ENCODE measurements at regions not wholly inside any gene's neighbourhood (a gene's known extent, or its start where the extent isn't known, plus 50 kb on each side); places are given as distances from the start of the nearest gene placed in this dataset.
A peak's percentile ranks its signal among the peaks of the same experiment; 100 is the strongest.

DNA sequence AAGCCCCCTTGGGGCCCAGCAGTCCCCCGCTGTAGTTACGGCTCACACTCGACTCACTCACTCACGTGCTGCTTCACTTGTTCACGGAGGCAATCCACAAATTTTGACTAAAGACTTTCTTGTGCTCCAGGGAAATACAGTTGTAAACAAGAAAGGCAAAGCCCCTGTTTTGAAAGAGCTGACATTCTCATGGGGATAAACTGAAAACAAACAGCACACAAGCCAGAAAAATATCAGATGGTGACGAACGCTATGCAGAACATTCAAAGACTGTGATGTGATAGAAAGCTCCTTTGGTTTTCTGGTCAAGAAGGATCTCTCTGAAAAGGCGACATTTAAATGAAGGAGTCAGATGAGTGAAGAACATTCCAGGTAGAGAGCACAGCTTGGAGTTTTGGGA is 385.3 kb upstream of the SMIM21 start:
- Mint-ChIP-seq H3K9me3 (no peaks in the 10 kb centered on the region), H3K27ac (no peak overlapping the region), H3K27me3 (ENCODE audit: insufficient read depth) (no peaks in the 10 kb centered on the region), H3K36me3 (ENCODE audit: low read depth) (no peaks in the 10 kb centered on the region), H3K4me3 (no peak overlapping the region), H3K4me1 (peaks cover 6% of the 10 kb centered on the region)
- DNase-seq, result no peak
- 89 to 91% methylated on average over 3 to 8 of the region's 8 CpGs for WGBS, 2 experiments (ENCODE audit: insufficient coverage in 1 of 2, insufficient read length in 1 of 2)
- Histone ChIP-seq H3K4me3 (ENCODE audit: low read length) (no peak overlapping the region), H3K27me3 (ENCODE audit: control insufficient read depth, insufficient read depth, low read length, poor library complexity, severe bottlenecking) (no peaks in the 10 kb centered on the region), H3K9ac (ENCODE audit: extremely low read depth, low read length, poor library complexity, severe bottlenecking) (no peak overlapping the region), H3K36me3 (ENCODE audit: control insufficient read depth, insufficient read depth, low read length) (no peaks in the 10 kb centered on the region), H3K4me1 (ENCODE audit: control insufficient read depth, insufficient read depth, low read length) (no peaks in the 10 kb centered on the region), H3K9me3 (ENCODE audit: control insufficient read depth, low read length) (no peaks in the 10 kb centered on the region), H3K27ac (ENCODE audit: low read depth, low read length) (no peak overlapping the region)
- TF ChIP-seq CTCF (conservative IDR thresholded peaks at IDR 0.05), result no peak

DNA sequence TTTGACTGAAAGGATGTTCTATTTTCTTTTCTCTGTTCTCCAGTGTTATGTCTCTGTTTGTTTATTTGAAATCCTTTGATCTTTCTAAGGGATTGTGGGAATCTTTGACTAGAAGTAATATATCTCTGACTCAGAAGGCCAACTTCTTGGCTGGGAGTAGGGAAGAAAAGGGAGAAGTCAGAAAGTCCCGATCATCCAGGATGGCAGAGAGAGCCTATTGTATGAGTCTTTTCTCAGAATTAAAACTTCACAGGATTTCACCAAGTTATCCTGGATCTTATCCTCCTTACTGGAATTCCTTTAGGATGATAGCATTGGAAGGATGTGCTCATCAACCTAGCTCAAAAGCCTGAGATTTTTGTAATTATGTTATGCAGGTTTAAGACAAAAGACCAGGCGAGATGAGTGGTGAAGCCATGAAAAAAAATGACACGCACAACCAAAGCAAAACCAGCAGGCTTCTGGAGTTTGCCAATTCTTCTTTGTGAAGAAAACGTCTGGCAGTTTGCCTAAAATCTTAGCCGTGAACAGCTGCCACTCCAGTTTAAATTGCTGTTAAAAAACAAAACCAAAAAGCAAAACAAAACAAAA is 383.6 kb upstream of the SMIM21 start:
- Mint-ChIP-seq H3K4me1 (peaks cover 6% of the 10 kb centered on the region), H3K27ac (no peak overlapping the region), H3K9me3 (no peaks in the 10 kb centered on the region), H3K4me3 (no peak overlapping the region), H3K27me3 (ENCODE audit: insufficient read depth) (no peaks in the 10 kb centered on the region), H3K36me3 (ENCODE audit: low read depth) (no peaks in the 10 kb centered on the region)
- TF ChIP-seq CTCF (conservative IDR thresholded peaks at IDR 0.05), result no peak
- 75 to 86% methylated on average over 2 to 5 of the region's 5 CpGs for WGBS, 2 experiments (ENCODE audit: insufficient coverage in 1 of 2, insufficient read length in 1 of 2)
- Histone ChIP-seq H3K4me1 (ENCODE audit: control insufficient read depth, insufficient read depth, low read length) (no peaks in the 10 kb centered on the region), H3K9ac (ENCODE audit: extremely low read depth, low read length, poor library complexity, severe bottlenecking) (no peak overlapping the region), H3K36me3 (ENCODE audit: control insufficient read depth, insufficient read depth, low read length) (no peaks in the 10 kb centered on the region), H3K9me3 (ENCODE audit: control insufficient read depth, low read length) (no peaks in the 10 kb centered on the region), H3K27me3 (ENCODE audit: control insufficient read depth, insufficient read depth, low read length, poor library complexity, severe bottlenecking) (no peaks in the 10 kb centered on the region), H3K27ac (ENCODE audit: low read depth, low read length) (peak overlapping the region; percentile 2), H3K4me3 (ENCODE audit: low read length) (no peak overlapping the region)
- no peak for DNase-seq

DNA sequence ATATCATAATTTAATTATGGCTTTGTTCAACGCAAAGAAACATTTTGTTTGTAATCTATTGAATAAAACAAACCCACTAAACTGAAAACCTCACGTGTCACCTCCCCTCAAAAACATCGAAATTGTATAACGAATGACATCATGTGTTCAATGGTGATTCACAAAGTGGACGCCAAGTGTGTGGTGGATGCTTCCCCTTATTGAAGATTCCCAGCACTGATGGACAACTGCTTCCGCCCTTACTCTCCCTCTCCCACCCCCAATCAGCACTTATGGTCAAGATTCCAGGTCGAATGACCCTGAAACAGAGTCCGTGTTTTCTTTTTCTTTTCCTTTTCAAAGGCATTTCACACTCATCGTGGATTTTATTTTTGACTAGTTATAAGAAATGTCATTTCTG is 383.0 kb upstream of the SMIM21 start:
- Histone ChIP-seq H3K9ac (ENCODE audit: extremely low read depth, low read length, poor library complexity, severe bottlenecking) (no peak overlapping the region), H3K27ac (ENCODE audit: low read depth, low read length) (no peak overlapping the region), H3K36me3 (ENCODE audit: control insufficient read depth, insufficient read depth, low read length) (no peaks in the 10 kb centered on the region), H3K4me3 (ENCODE audit: low read length) (no peak overlapping the region), H3K9me3 (ENCODE audit: control insufficient read depth, low read length) (no peaks in the 10 kb centered on the region), H3K4me1 (ENCODE audit: control insufficient read depth, insufficient read depth, low read length) (no peaks in the 10 kb centered on the region), H3K27me3 (ENCODE audit: control insufficient read depth, insufficient read depth, low read length, poor library complexity, severe bottlenecking) (no peaks in the 10 kb centered on the region)
- no peak for DNase-seq
- no peak for TF ChIP-seq CTCF (conservative IDR thresholded peaks at IDR 0.05)
- no peaks in the 10 kb centered on the region for H3K27me3 Mint-ChIP-seq (ENCODE audit: insufficient read depth)
- H3K9me3 Mint-ChIP-seq, result no peaks in the 10 kb centered on the region
- peaks cover 6% of the 10 kb centered on the region for H3K4me1 Mint-ChIP-seq
- H3K4me3 Mint-ChIP-seq, result no peak overlapping the region
- no peak overlapping the region for H3K27ac Mint-ChIP-seq
- H3K36me3 Mint-ChIP-seq (ENCODE audit: low read depth), result no peaks in the 10 kb centered on the region
- 93 to 98% methylated on average over 5 to 8 of the region's 9 CpGs for WGBS, 2 experiments (ENCODE audit: insufficient coverage in 1 of 2, insufficient read length in 1 of 2)

All from endodermal cell (in vitro differentiated cells).